H9 (cell line): ENCODE measurements at regions not wholly inside any gene's neighbourhood (a gene's known extent, or its start where the extent isn't known, plus 50 kb on each side); places are given as distances from the start of the nearest gene placed in this dataset.

Experiments
- DNase-seq: peaks from one replicate; pipeline ENCODE4 v3.0.0-alpha.2; 2017
- H2AFZ ChIP-seq: one replicate; pipeline ENCODE4 v1.6.1; 2013; ENCODE audit warnings: mild to moderate bottlenecking, low read length, control low read depth, moderate library complexity
- H2AK5ac ChIP-seq: 2 replicates; pipeline ENCODE4 v1.6.1; 2013; ENCODE audit warnings: low read length, control low read depth, mixed read lengths; ENCODE audit not compliant: insufficient read length
- H2BK120ac ChIP-seq: one replicate; pipeline ENCODE4 v1.6.1; 2013; ENCODE audit warnings: low read depth, mild to moderate bottlenecking, low read length, control low read depth, inconsistent platforms; ENCODE audit not compliant: poor library complexity, severe bottlenecking
- H2BK12ac ChIP-seq: 2 replicates; pipeline ENCODE4 v1.6.1; 2013; ENCODE audit warnings: low read length, control low read depth, mixed read lengths, low read depth; ENCODE audit not compliant: insufficient read length
- H2BK15ac ChIP-seq: 2 replicates; pipeline ENCODE4 v1.6.1; 2013; ENCODE audit warnings: low read depth, low read length, control low read depth
- H2BK20ac ChIP-seq: one replicate; pipeline ENCODE4 v1.6.1; 2013; ENCODE audit warnings: low read depth, mild to moderate bottlenecking, low read length, control low read depth, inconsistent platforms; ENCODE audit not compliant: poor library complexity, severe bottlenecking
- H2BK5ac ChIP-seq: 2 replicates; pipeline ENCODE4 v1.6.1; 2013; ENCODE audit warnings: low read length, control low read depth, mixed read lengths; ENCODE audit not compliant: insufficient read length
- H3K14ac ChIP-seq: 2 replicates; pipeline ENCODE4 v1.6.1; 2013; ENCODE audit warnings: low read length, control low read depth; ENCODE audit not compliant: insufficient read depth
- H3K18ac ChIP-seq: 2 replicates; pipeline ENCODE4 v1.6.1; 2013; ENCODE audit warnings: low read depth, mild to moderate bottlenecking, mixed read lengths, low read length, control low read depth; ENCODE audit not compliant: insufficient read length
- H3K23ac ChIP-seq: 2 replicates; pipeline ENCODE4 v1.6.1; 2013; ENCODE audit warnings: low read length, control low read depth, mixed read lengths, low read depth; ENCODE audit not compliant: insufficient read length
- H3K23me2 ChIP-seq: 2 replicates; pipeline ENCODE4 v1.6.1; 2013; ENCODE audit warnings: low read depth, mild to moderate bottlenecking, mixed read lengths, low read length, control low read depth; ENCODE audit not compliant: insufficient read length, poor library complexity, severe bottlenecking
- H3K27ac ChIP-seq: 2 replicates; pipeline ENCODE4 v1.5.1; 2013; ENCODE audit warnings: low read length, control low read depth, mixed read lengths, low read depth; ENCODE audit not compliant: insufficient read length
- H3K27me3 ChIP-seq: 2 replicates; pipeline ENCODE4 v1.6.1; 2013; ENCODE audit warnings: low read length, control low read depth, inconsistent platforms; ENCODE audit not compliant: insufficient read depth
- H3K4ac ChIP-seq: 2 replicates; pipeline ENCODE4 v1.6.1; 2013; ENCODE audit warnings: low read depth, mild to moderate bottlenecking, control low read depth, inconsistent platforms, low read length, moderate library complexity
- H3K4me1 ChIP-seq: 2 replicates; pipeline ENCODE4 v1.6.1; 2013; ENCODE audit warnings: low read length, control low read depth, inconsistent platforms; ENCODE audit not compliant: insufficient read depth
- H3K4me2 ChIP-seq: 2 replicates; pipeline ENCODE4 v1.6.1; 2013; ENCODE audit warnings: low read length, control low read depth, mixed read lengths; ENCODE audit not compliant: insufficient read length, insufficient read depth
- H3K56ac ChIP-seq: 2 replicates; pipeline ENCODE4 v1.6.1; 2013; ENCODE audit warnings: low read depth, mild to moderate bottlenecking, mixed read lengths, low read length, control low read depth; ENCODE audit not compliant: insufficient read length
- H3K79me1 ChIP-seq: 2 replicates; pipeline ENCODE4 v1.6.1; 2013; ENCODE audit warnings: low read depth, mild to moderate bottlenecking, moderate library complexity, low read length, control low read depth, inconsistent platforms; ENCODE audit not compliant: insufficient read depth, poor library complexity, severe bottlenecking
- H3K79me2 ChIP-seq: 2 replicates; pipeline ENCODE4 v1.6.1; 2013; ENCODE audit warnings: low read length, control low read depth, inconsistent platforms; ENCODE audit not compliant: insufficient read depth
- H3K9ac ChIP-seq: 2 replicates; pipeline ENCODE4 v1.6.1; 2013; ENCODE audit warnings: low read length, control low read depth, mixed read lengths; ENCODE audit not compliant: insufficient read length; ENCODE audit errors: extremely low read depth
- H3K9me3 ChIP-seq: one replicate; pipeline ENCODE4 v1.6.1; 2013; ENCODE audit warnings: low read depth, low read length, inconsistent platforms; ENCODE audit not compliant: control insufficient read depth
- H3T11ph ChIP-seq: one replicate; pipeline ENCODE4 v1.6.1; 2013; ENCODE audit warnings: mild to moderate bottlenecking, low read length, control low read depth, inconsistent platforms
- H4K20me1 ChIP-seq: one replicate; pipeline ENCODE4 v1.6.1; 2013; ENCODE audit not compliant: control insufficient read depth, insufficient read length, insufficient read depth
- H4K5ac ChIP-seq: 2 replicates; pipeline ENCODE4 v1.6.1; 2013; ENCODE audit warnings: low read depth, mild to moderate bottlenecking, mixed read lengths, low read length, control low read depth; ENCODE audit not compliant: insufficient read length
- H4K8ac ChIP-seq: replicated peaks from 2 replicates; pipeline ENCODE4 v1.6.1; 2013; ENCODE audit warnings: low read length, control low read depth, mixed read lengths, low read depth; ENCODE audit not compliant: insufficient read length
- H4K91ac ChIP-seq: 2 replicates; pipeline ENCODE4 v1.6.1; 2013; ENCODE audit warnings: low read depth, mild to moderate bottlenecking, moderate library complexity, mixed read lengths, low read length, control low read depth; ENCODE audit not compliant: insufficient read length
- H3K27ac Mint-ChIP-seq, 3 experiments: 2 replicates in 2 of 3; 3 replicates in 1 of 3; pipeline ENCODE4 v1.8.0; 2020 to 2021; ENCODE audit warnings: mixed read lengths in 3 of 3, mild to moderate bottlenecking in 1 of 3, moderate library complexity in 1 of 3
- H3K27me3 Mint-ChIP-seq: 2 replicates; pipeline ENCODE4 v1.8.0; 2021; ENCODE audit warnings: low read depth, mild to moderate bottlenecking, moderate library complexity, mixed read lengths
- H3K36me3 Mint-ChIP-seq, 3 experiments: 2 replicates in 2 of 3; 3 replicates in 1 of 3; pipeline ENCODE4 v1.8.0; 2020 to 2021; ENCODE audit warnings: low read depth in 3 of 3, mixed read lengths in 3 of 3; ENCODE audit not compliant: insufficient read depth in 1 of 3
- H3K4me1 Mint-ChIP-seq, 2 experiments: 2 replicates each; pipeline ENCODE4 v1.8.0; 2020; ENCODE audit warnings: mixed read lengths in 2 of 2
- H3K4me3 Mint-ChIP-seq, 2 experiments: 2 replicates in 1 of 2; 3 replicates in 1 of 2; pipeline ENCODE4 v1.8.0; 2020 to 2021; ENCODE audit warnings: mild to moderate bottlenecking in 2 of 2, mixed read lengths in 2 of 2, moderate library complexity in 1 of 2
- H3K9me3 Mint-ChIP-seq, 2 experiments: 2 replicates in 1 of 2; 3 replicates in 1 of 2; pipeline ENCODE4 v1.8.0; 2020; ENCODE audit warnings: mild to moderate bottlenecking in 2 of 2, mixed read lengths in 2 of 2, moderate library complexity in 1 of 2
- WGBS: extraction: QIAGEN DNeasy Blood & Tissue Kit; methylation state at CpG from one replicate; pipeline ENCODE4 v1.1.7; 2013; ENCODE audit warnings: missing lambda C conversion rate, low lambda C conversion rate, mixed read lengths; ENCODE audit not compliant: insufficient read length; ENCODE audit errors: extremely low coverage; 5-methylcytosine and 5-hydroxymethylcytosine counted together
- TF ChIP-seq, protein P1 (sequence below): fragments of 200-600 bp; sonication (generic); conservative IDR thresholded peaks from 3 replicates; pipeline ENCODE4 v1.8.0; 2021; ENCODE audit warnings: antibody characterized with exemption, mild to moderate bottlenecking

DNA sequence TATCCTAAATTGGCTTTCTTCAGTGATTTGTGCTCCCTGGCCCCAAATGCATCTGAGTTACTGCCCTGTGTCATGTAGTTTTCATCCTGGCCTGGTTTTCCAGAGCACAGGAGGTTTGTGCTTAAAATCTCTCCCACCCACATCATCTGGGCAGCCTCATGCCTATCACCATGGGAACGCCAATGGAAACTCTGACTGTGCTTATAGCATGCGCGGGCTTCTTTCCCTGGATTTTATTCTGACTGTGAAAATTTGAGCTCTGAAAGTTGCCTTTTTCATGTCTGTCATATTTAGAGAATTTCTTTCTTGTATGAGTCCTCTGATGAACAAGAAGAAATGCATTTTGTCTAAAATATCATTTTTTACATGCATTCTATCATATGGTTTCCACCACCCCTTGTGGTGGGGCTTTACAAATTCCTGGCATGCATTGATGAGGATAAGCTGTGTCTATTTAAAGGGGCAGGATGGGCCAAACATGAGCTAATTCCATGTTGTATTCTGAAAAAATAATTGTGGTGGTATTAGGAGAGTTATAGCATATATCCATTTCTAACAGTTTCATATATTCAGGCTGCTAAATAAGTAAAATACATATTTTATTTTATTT, 55.1 kb downstream of the IRAG1 start:
- Histone ChIP-seq H3K27ac (no peak overlapping the region), H3K23ac (no peak overlapping the region), H4K5ac (no peak overlapping the region), H3K14ac (no peak overlapping the region), H4K91ac (no peak overlapping the region), H4K20me1 (no peaks in the 10 kb centered on the region), H3K27me3 (no peaks in the 10 kb centered on the region), H3K9ac (no peak overlapping the region), H2AFZ (no peak overlapping the region), H3K18ac (no peak overlapping the region), H2BK20ac (no peak overlapping the region), H3K9me3 (no peaks in the 10 kb centered on the region), H3K4me1 (peaks cover 2% of the 10 kb centered on the region; the same call in 1 of the 2 replicates), H3K56ac (no peak overlapping the region), H3K79me2 (no peaks in the 10 kb centered on the region), H3T11ph (no peak overlapping the region), H3K4ac (no peak overlapping the region), H2BK5ac (no peak overlapping the region), H2AK5ac (no peak overlapping the region), H3K79me1 (no peaks in the 10 kb centered on the region), H2BK12ac (no peak overlapping the region), H3K23me2 (no peaks in the 10 kb centered on the region), H3K4me2 (no peak overlapping the region), H4K8ac (no peak overlapping the region), H2BK120ac (no peak overlapping the region), H2BK15ac (no peak overlapping the region)
- H3K9me3 Mint-ChIP-seq: no peaks in the 10 kb centered on the region
- DNase-seq: no peak
- peaks cover 17 to 20% of the 10 kb centered on the region in 2 experiments for H3K4me1 Mint-ChIP-seq
- no peak overlapping the region for H3K27ac Mint-ChIP-seq
- WGBS: no CpG with 5 or more reads among the region's 3 CpGs
- no peaks in the 10 kb centered on the region for H3K36me3 Mint-ChIP-seq
- peaks cover 2% of the 10 kb centered on the region; the same call in 1 of the 2 replicates for H3K27me3 Mint-ChIP-seq
- H3K4me3 Mint-ChIP-seq: no peak overlapping the region
- TF ChIP-seq, protein P1, sequence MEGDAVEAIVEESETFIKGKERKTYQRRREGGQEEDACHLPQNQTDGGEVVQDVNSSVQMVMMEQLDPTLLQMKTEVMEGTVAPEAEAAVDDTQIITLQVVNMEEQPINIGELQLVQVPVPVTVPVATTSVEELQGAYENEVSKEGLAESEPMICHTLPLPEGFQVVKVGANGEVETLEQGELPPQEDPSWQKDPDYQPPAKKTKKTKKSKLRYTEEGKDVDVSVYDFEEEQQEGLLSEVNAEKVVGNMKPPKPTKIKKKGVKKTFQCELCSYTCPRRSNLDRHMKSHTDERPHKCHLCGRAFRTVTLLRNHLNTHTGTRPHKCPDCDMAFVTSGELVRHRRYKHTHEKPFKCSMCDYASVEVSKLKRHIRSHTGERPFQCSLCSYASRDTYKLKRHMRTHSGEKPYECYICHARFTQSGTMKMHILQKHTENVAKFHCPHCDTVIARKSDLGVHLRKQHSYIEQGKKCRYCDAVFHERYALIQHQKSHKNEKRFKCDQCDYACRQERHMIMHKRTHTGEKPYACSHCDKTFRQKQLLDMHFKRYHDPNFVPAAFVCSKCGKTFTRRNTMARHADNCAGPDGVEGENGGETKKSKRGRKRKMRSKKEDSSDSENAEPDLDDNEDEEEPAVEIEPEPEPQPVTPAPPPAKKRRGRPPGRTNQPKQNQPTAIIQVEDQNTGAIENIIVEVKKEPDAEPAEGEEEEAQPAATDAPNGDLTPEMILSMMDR: no peak
